T-helper 1 cell (primary cell): ENCODE measurements at regions not wholly inside any gene's neighbourhood (a gene's known extent, or its start where the extent isn't known, plus 50 kb on each side); places are given as distances from the start of the nearest gene placed in this dataset.

Source experiments
- DNase-seq, 5 donors: peaks; one replicate each; pipeline ENCODE4 v3.0.0-alpha.2; 2012 to 2020

DNA sequence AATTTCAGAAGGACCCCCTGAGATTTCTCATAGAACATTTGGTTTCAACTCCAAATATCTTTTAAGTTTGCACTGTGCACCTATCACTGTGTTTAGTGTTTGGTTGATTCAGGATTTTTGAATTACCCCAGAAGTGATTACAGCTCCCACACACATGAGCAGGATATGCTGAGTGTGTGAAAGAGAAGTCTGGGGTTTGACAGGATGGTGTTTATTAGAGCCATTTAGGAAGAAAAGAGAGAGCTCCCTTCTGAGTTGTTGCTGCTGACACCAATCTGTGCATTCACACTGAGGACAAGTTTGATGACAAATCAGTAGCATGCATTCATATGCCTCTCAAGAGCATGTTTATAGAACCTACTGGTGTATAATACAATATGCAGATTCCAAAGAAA lies 118.1 kb downstream of the RPL22L1 start:
- no peak for DNase-seq

DNA sequence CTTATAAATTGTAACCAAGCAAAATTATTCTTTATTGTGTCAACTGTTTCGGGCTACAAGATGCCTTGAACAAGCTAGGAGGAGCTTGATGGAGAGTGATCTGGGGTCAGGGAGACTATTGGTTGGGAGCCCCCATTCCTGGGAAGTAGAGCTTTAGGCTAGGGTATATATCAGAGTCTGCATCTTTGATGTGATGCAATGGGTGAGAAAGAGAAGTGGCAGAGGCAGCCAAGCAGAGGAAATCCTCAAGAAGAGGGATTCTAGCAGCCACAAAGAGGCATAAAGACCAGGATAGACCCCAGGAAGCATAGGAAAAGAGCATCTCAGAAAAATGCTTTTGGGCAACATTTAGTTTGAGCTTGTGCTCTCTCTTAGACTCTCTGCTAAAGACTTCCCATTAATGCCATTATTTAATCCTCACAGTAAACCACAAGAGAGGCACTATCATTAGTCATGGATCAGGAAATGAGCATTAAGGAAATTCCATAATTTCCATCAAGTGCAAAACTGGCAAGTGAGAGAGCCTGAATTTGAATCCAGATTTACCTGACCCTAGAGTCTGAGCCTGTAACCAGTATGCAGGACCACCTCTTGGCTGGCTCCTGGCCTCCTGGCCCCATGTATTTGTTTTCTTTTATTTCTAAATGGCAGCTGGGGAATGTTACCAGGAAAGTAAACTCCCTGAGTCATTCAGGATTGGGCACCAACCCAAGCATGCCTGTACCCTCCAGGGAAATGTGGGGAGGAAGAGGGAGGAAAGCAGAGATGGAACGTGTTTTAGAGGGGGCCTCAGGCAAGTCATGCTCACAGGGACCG lies 118.7 kb downstream of the RPL22L1 start:
- DNase-seq: no peak

DNA sequence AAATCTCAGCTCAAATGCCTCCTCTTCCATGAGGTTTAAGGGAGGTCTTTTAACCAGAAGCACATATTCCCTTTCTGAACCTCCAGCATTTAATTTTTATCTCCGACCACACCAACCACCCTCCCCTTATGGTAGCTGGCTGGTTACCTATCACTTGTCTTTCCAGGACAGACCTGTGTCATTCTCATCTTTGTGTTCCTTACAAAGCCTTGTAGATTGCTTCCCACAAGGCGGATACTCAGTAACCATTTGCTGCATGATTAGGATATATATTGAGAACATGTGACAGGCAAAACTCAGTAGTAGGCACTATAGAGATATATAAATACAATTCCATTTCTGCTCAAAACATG lies 119.5 kb downstream of the RPL22L1 start:
- no peak for DNase-seq

DNA sequence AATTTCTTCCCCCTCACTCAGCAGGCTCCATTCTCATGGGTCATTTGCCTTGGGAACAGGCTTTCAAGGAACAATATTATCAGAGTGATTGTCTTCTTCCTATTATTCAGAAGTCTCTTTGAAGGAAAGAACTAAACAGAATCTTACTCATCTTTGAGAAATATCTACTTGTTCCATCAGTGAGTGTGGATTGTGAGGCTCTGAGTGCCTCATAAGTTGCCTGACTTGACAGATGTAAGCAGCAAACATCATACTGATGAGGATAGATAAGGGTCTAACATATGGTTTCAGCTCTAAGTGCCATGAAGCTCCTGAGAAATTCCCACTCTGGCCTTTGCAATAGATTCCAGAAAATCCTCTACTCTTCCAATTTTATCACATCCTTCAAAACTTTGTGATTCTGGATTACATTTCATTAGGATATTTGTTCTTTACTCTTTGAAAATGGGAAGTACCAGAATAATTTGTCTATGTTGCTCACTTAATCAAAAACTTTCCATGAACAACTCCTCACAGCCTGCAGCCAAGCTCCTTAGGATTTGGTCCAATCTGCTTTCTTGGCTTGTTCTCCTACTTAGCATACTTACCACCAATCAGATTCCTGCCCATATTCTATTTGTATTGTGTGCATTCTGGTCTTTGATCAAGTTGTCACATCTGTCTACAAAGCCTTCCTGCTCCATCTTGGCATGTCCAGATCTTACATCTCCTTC lies 120.1 kb downstream of the RPL22L1 start:
- DNase-seq: no peak

DNA sequence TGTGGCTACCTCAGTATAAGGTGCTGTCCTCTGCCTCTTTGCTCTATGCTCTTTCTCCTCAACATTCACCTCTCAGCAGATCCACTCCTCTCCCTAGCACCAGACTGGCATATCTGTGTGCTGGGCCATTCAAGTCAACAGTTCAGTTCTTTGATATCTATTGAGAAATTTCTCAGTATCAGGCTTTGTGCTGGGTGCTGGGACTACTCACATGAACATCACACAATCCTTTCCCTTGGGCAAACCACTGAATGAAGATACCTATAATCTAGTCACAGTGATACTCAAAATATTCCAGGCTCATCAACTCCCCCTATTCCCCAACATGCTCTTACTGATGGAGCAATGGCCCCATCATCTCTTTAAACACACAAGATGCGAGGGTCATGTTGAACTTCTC lies 120.8 kb downstream of the RPL22L1 start:
- DNase-seq: no peak

DNA sequence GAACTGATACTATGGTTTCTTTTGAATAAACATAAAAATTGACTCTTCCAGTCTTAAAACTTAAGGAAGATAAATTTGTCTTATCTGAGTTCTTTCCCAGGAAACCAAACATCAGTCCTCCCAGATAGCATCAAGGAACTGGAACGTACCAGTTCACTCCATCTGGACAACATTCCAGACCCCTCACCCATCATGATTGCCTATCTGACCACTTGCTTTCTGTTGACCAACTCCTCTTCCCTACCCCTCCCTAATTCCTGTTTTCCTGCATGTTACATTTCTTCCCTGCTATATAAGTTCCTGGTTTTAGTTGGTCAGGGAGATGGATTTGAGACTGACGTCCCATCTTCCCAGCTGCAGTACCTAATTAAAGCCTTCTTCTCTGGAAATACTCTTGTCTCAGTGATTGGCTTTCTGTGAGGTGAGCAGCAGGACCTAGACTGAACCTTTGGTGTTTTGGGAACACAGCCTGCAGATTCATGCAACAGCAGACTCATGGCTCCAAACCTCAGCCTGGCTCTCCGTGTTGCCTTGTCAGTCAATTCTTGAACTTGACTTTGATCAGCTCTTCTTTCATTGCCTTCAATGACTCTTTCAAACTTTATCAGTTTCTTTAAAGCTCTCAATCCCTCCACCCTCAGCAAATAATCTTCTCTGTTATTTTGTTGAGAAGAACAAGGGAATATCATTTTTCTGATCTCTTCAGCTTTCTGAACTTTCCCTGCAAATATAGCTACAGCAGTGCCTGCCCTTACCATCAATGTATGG lies 123.6 kb downstream of the RPL22L1 start:
- no peak for DNase-seq

DNA sequence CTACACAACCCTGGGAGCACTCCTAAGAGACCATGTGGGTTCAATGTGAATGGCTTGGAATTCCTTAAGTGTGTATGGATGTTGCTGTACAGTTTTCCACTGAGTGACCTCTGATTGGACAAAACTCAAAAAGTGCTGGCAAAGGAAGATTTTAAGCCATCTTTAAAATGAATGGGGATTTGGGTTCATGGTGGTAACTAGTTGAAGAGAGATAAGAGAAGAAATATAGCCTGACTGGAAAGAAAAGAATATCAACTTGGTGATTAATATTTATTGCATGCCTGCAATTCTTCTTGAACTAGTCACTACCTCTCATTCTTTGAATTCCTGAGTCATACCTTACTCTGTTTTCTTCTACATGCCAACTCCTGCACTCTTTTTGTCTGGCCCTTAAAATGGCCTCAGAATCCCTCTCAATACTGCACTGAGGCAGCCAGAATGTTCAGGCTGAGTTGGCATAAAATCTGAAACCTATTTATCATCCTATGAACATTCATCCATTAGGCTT lies 124.7 kb downstream of the RPL22L1 start:
- DNase-seq: no peak

DNA sequence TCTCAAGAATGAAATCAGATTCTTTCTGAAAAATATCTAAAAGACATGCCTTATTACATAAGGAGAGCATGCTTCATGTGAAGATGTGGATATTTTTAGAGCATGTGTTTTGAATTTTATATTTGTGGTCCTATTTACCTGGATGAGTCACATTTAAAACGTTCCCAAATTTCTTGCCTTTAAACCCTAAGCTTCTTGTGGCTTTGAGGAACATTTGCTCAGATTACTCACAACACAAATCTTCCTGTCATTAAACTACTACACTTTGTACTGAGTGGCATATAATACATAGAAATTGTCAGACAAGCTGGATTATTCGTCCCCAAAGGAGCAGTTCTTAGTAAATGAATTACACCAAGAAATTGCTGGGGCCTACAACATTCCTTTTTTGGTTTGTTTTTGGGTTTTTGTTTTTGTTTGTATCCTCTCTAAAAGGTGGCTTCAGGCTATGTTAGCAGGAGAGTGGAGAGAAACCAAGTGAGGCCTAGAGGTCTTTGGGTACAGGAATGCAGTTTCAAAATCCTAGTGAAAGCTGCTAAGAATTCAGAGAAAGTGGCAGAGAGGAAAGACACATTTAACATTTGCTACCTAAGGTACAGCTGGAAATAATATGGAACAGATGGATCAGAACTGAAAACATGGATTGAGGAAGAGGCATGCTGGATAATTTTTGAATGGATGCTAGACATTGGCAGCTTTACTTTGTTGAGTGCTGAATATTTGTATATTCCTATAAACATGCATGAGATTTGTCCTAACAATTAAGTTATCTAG lies 128.1 kb downstream of the RPL22L1 start:
- no peak for DNase-seq

DNA sequence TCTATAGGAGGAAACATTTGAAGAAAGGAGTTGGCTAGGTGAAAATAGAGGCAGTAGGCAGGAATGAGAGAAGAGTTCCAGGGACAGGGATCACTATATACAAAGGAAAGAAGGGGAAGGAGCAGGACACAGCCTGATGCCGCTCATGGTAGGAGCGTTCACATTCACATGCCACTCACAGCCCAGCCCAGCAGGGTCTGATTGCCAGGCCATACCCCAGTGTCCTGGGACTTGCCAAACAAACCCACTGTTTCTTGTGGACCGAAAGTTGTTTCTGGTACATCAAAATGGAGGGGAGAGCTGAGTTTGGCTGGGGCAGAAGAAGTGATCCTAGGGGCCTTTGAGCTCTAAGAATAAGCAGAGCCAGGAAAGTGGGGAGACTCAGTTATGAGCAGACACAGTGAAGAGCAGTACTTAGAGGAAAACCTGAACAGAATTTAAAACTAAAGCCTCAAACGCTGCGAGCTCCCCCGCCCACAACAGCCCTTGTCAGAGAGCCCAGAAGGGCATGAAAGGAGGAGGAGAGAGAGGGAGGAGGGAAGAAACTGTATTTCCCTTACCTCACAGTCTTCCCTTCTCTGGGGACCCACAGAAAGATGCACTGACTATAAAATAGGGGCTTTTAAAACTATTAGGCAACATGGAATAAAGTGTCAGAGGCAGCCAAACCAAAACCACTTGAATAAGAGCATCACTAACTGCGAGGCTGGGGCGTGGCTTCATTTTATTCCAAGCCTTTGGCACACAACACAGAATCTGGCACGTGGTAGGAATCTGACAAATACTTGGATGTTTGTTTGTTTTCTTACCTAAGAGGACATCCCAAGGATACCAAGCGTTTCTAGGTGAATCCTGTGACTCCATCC lies 129.0 kb downstream of the RPL22L1 start:
- DNase-seq: no peak

DNA sequence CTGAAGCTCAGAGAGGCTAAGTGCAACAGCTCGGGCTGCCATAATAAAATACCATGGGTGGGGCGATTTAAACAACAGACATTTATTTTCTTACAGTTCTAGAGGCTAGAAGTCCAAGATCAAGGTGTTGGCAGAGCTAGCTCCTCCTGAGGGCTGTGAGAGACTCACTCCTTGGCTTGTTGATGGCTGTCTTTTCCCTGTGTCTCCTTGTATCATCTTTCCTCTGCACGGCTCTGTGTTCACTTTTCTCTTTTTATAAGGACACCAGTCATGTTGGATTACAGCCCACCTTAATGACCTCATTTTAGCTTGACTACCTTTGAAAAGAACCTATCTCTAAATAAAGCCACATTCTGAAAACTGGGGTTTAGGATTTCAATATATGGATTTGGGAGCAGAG lies 129.7 kb downstream of the RPL22L1 start:
- no peak for DNase-seq

DNA sequence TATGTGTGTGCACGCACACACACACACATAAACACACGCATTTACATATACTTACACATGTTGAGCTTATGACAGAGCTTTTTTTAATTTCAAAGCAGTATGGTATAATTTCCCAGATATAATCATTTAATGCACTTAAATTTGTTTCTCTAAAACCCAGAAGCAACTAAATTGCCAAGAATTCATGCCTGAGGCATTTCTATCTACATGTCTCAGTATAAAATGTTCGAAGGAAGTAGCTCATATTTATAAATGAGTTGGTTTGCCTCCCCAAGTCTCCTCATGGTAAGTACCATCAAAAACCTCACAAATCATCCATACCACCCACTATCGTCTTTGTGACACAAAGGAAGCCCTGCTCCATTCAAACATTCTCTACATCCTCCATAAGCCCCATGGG lies 130.6 kb downstream of the RPL22L1 start:
- no peak for DNase-seq

DNA sequence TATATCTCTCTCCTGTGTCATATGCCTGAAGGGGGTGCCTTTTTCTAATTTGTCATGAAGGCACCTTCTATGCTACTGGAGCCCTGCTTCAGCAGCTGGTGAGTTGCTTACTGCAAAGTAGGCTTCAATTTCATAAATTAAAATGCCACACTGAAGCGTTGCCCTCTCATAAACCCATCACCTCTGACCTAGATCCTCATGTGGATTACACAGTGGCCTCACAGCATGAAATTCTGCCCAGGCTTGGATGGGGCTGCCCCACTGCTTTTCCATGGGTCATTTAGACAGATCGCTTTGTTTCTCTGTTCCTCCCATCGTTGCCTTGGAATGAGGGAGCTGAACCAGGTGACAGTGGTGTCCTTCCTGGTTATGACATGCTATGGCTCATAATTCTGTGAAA lies 131.2 kb downstream of the RPL22L1 start:
- no peak for DNase-seq

DNA sequence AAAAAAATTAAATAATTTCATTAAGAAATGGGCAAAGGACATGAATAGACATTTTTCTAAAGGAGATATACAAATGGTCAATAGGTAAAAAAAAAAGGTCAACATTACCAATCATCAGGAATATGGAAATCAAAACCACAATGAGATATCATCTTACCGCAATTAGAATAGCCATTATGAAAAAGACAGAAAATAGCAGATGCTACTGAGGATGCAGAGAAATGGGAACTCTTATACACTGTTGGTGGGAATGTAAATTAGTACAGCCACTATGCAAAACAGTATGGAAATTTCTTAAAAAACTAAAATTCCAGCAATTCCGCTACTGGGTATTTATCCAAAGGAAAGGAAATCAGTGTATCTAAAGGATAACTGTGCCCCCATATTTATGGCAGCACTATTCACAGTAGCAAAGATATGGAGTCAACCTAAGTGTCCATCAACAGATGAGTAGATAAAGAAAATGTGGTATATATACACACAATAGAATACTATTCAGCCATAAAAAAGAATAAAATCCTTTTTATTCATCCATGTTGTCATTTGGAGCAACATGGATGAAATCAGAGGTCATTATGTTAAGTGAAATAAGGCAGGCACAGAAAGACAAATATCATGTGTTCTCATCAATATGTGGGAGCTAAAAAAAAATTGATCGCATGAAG lies 132.4 kb downstream of the RPL22L1 start:
- no peak for DNase-seq

DNA sequence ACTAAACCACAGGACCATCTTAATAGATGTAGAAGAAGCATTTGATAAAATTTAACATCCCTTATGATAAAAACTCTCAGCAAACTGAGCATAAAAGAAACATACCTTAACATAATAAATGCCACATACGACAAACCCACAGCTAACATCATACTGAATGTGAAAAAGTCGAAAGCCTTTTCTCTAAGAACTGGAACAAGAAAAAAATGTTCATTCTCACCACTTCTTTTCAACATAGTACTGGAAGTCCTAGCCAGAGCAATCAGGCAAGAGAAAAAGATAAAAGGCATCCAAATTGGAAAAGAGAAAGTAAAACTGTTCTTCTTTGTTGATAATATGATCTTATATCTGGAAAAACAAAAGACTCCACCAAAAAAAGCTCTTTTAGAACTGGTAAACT lies 134.2 kb downstream of the RPL22L1 start:
- DNase-seq: no peak

DNA sequence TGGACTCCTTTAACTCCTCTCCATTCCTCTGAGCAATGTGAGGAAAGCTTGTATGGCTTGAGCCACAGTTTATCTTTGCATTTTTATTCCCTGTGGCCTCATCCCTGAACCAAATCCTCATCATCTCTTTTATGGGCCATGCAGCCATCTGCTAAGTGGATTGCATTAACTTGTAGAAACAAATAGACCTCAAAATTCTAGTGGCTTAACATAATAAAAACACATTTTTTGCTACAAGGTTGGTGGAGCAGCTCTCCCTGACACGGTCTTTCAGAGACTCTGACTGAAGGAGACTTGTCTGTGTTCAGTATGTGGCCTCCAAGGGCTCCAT lies 135.3 kb downstream of the RPL22L1 start:
- DNase-seq: no peak

DNA sequence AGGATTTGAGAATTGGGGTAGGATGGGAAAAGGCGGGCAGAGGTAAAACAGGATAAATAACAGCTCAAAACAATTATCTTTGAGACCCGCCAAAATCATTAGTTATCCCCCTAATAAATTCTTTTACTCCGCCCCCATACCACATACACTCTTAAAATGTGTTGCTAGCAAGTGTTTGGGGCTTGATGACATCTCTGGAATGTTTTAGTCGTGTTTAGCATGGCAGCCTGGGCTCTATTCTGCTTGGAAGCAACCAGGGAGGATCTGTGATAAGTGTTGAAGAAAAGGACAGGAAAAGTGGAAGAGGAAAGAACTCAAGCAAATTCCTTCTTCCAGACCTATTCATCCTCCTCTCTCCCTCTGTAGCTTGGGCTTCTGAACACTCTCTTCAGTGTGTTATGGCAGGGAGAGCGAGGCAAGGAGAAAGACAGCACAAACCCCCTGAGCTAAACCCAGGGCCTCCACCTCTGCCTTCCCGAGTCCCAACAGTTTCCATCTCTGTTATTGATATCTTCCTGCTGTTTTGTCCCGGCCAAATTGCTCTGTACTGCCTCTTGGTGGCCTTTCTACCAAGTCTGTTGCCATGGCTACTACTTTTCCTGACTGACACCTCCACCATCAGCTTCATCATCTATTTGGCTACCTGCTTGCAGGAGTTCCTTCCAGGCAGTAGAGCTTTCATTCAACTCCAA lies 135.8 kb downstream of the RPL22L1 start:
- DNase-seq: no peak

DNA sequence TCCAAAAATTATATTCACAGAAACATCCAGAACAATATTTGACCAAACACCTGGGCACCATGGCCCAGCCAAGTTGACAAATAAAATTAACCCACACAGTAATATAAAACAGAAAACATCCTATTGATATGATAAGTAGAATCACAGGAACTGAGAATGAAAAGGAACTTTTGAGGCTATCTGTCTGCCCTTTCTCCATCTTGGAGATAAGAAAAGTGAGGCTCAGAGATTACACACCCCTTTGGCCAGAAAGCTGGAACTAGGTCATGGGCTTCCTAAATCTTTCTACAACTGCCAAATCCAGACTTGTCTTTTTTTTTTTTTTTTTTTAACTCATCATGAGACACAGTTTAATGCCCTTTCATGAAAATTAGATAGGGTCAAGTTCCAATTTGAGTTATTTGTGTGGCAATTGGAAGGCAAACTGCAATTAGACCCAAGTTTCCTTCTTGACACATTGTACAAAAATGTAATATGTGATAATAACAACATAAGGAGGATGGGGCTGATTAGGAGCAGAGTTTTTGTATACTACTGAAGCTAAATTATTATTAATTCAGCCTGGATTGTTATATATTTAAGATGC lies 137.2 kb downstream of the RPL22L1 start:
- DNase-seq: no peak

DNA sequence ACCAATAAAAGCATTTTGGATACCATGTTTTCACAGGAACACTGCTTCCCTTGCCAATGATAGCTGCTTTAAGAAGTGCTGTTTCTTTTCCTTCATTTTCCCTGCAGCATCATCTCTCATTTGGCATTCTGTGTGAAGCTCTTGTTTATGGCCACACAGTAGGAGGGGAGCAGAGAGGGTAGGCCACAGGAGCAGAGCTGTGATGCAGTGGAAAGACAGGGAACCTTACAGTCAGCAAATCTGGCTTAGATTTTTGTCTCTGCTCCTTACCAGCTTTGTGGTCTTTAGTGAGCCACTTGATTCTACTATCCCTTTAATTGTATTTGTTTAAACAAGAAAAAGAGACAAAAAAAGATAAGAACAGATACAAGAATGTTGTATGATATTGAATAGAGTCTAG lies 138.7 kb downstream of the RPL22L1 start:
- no peak for DNase-seq

DNA sequence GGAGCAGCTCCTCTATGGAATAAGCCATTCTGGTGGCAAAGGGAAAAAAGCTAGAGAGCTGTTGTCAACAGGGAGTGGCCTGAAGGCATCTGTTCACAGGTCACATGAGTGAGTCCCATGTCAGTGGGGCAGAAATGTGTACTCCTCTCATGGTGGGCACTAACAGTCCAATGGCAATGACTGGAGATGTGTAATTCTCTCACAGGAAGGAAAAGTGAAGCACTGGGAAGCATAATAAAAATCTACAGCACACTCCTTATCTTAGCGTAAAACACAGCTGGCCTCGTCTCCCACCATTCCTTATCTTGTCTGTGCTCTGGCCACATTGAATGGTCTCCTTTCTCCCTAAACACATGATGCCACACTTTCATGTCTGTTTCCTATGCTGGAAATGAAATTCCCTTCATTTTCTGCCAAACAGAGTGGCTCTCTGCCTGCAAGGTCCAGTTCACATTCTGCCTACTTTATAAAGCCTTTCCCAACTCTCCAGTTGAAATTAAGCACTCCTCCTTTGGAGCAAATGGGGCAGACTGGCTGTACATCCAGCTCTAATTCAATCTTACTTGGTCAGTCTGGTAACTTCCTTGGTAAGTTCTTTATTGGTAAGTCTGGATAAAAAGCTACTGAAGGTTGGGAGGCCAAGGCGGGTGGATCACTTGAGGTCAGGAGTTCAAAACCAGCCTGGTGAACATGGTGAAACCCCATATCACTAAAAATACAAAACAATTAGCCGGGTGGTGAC lies 139.8 kb downstream of the RPL22L1 start:
- DNase-seq: no peak

DNA sequence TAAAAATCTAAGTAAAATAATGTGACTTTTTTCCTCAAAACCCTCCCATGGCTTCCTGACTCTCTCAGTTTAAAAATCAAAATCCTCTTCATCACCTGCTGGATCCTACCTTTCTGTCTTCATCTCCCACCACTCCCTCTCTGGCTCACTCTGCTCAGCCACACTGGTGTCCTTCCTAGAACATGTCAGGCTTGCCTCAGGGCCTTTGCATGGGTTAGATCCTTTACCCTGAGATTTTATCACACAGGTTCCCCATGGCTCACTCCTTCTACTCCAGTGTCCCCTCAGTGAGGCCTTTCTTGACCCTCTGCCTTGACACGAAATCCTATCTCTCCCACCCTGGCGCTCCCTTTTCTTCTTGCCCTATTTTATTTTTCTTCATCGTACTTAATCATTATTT lies 141.8 kb downstream of the RPL22L1 start:
- no peak for DNase-seq
